ENCODE measurements at regions not wholly inside any gene's neighbourhood (a gene's known extent, or its start where the extent isn't known, plus 50 kb on each side); places are given as distances from the start of the nearest gene placed in this dataset.

- H3K4me1 ChIP-seq = peaks cover 3 to 72% (median 21%) of the 10 kb centered on the region in 3 donors
- no peaks in the 10 kb centered on the region for H3K36me3 ChIP-seq
- no peaks in the 10 kb centered on the region for H3K27me3 ChIP-seq
- no peaks in the 10 kb centered on the region for H3K9me3 ChIP-seq
- intact Hi-C loops (cut with DNase I) = no loop called here
- H3K27ac ChIP-seq = peak overlapping the region in 2 of 4 donors; percentile 68 to 73
- TF ChIP-seq POLR2A (IDR thresholded peaks at IDR 0.05) = no peak
- no peak for TF ChIP-seq CTCF (IDR thresholded peaks at IDR 0.05)
- WGBS, 2 donors = 79 to 88% methylated on average over 2 to 3 of the region's 3 CpGs
- H3K4me3 ChIP-seq = no peak overlapping the region
- no peak for DNase-seq
These were observed 111.5 kb downstream of the CYP26B1 start for GRCh38 chr2:72036173-72036545.

- Histone ChIP-seq H3K4me1 (peaks cover 3 to 67% (median 16%) of the 10 kb centered on the region in 3 donors), H3K36me3 (no peaks in the 10 kb centered on the region), H3K27ac (peak overlapping the region in 3 of 4 donors; percentile 31 to 73 (median 68)), H3K4me3 (no peak overlapping the region), H3K9me3 (no peaks in the 10 kb centered on the region), H3K27me3 (no peaks in the 10 kb centered on the region)
- intact Hi-C loops (cut with DNase I) = no loop called here
- no peak for TF ChIP-seq POLR2A (IDR thresholded peaks at IDR 0.05)
- peak in 1 of 6 experiments; percentile 24 for TF ChIP-seq CTCF (IDR thresholded peaks at IDR 0.05)
- 18 to 52% methylated on average over 5 to 11 of the region's 12 CpGs for WGBS, 2 donors
- no peak for DNase-seq
These were observed 112.0 kb downstream of the CYP26B1 start for GRCh38 chr2:72035518-72036172.

- Histone ChIP-seq H3K4me1 (peaks cover 0 to 56% (median 16%) of the 10 kb centered on the region in 3 donors), H3K27me3 (no peaks in the 10 kb centered on the region), H3K9me3 (no peaks in the 10 kb centered on the region), H3K4me3 (no peak overlapping the region), H3K27ac (peak overlapping the region in 1 of 4 donors; percentile 73), H3K36me3 (no peaks in the 10 kb centered on the region)
- intact Hi-C loops (cut with DNase I) = no loop called here
- WGBS, 2 donors = 75 to 89% methylated on average over 7 to 8 of the region's 14 CpGs
- no peak for DNase-seq
- TF ChIP-seq CTCF (IDR thresholded peaks at IDR 0.05) (no peak), POLR2A (IDR thresholded peaks at IDR 0.05) (no peak)
These were observed 113.1 kb downstream of the CYP26B1 start for GRCh38 chr2:72034353-72035095.

GRCh38 chr2:72033636-72034035, 114.0 kb downstream of the CYP26B1 start:
- no peaks in the 10 kb centered on the region for H3K9me3 ChIP-seq
- no peaks in the 10 kb centered on the region for H3K27me3 ChIP-seq
- no peaks in the 10 kb centered on the region for H3K36me3 ChIP-seq
- 65 to 69% methylated on average over 8 of the region's 8 CpGs for WGBS, 2 donors
- no peak for DNase-seq
- peaks cover 0 to 47% (median 16%) of the 10 kb centered on the region in 3 donors for H3K4me1 ChIP-seq
- H3K4me3 ChIP-seq = no peak overlapping the region
- intact Hi-C loops (cut with DNase I) = no loop called here
- peak overlapping the region in 1 of 4 donors; percentile 33 for H3K27ac ChIP-seq
- TF ChIP-seq CTCF (IDR thresholded peaks at IDR 0.05) = no peak
- no peak for TF ChIP-seq POLR2A (IDR thresholded peaks at IDR 0.05)

GRCh38 chr2:72032481-72033041, 115.1 kb downstream of the CYP26B1 start:
- H3K36me3 ChIP-seq = no peaks in the 10 kb centered on the region
- DNase-seq = no peak
- intact Hi-C loops (cut with DNase I) = no loop called here
- H3K9me3 ChIP-seq = no peaks in the 10 kb centered on the region
- H3K4me3 ChIP-seq = no peak overlapping the region
- TF ChIP-seq CTCF (IDR thresholded peaks at IDR 0.05) (no peak), POLR2A (IDR thresholded peaks at IDR 0.05) (no peak)
- H3K27me3 ChIP-seq = no peaks in the 10 kb centered on the region
- peak overlapping the region in 1 of 4 donors; percentile 14 for H3K27ac ChIP-seq
- H3K4me1 ChIP-seq = peaks cover 0 to 57% (median 16%) of the 10 kb centered on the region in 3 donors
- WGBS, 2 donors = 30 to 54% methylated on average over 4 of the region's 13 CpGs
